ENCODE measurements at regions not wholly inside any gene's neighbourhood (a gene's known extent, or its start where the extent isn't known, plus 50 kb on each side); places are given as distances from the start of the nearest gene placed in this dataset.

DNA sequence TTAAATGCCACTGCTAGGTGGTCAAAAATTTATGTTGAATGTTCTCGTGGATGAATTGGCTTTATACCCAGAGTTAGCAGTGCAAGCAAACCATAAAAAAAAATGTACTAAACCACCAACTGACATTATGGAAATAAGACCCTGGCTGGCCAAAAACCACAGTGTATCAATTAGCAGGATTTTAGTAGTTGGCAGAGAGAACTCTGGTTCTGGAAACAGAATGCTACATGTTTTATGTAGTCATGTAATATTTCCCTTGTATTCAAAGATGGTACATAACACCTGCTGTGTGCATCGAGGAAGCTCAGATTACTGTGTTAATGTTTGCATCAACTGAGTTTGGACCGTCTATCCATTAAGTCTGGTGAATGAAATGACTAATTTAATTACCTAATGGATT lies 618.5 kb downstream of the CCSER2 start:
- Histone ChIP-seq H3K4me2 (ENCODE audit: low read depth, low read length) (no peak overlapping the region), H4K5ac (ENCODE audit: low read depth, low read length) (no peak overlapping the region), H2BK120ac (ENCODE audit: low read depth, low read length) (no peak overlapping the region), H2AK5ac (ENCODE audit: low read depth, low read length) (no peak overlapping the region), H3K23ac (ENCODE audit: low read depth, low read length) (no peak overlapping the region), H2BK20ac (ENCODE audit: low read depth, low read length) (no peak overlapping the region), H3K36me3 (ENCODE audit: control insufficient read depth, insufficient read depth, low read length) (no peaks in the 10 kb centered on the region), H3K9me1 (ENCODE audit: insufficient read depth, low read length) (no peaks in the 10 kb centered on the region), H3K4me3 (ENCODE audit: insufficient read depth, low read depth, low read length) (no peak overlapping the region), H2BK15ac (ENCODE audit: low read depth, low read length) (no peak overlapping the region), H2BK5ac (ENCODE audit: low read depth, low read length, poor library complexity, severe bottlenecking) (no peak overlapping the region), H3K79me1 (ENCODE audit: low read depth in 1 of 2, low read length in 2 of 2) (no peaks in the 10 kb centered on the region), H3K18ac (ENCODE audit: low read depth, low read length) (no peak overlapping the region), H3K9ac (ENCODE audit: low read depth, low read length) (no peak overlapping the region), H2AK9ac (replicated peaks; ENCODE audit: low read depth, low read length, poor library complexity) (no peak overlapping the region), H4K20me1 (ENCODE audit: insufficient read depth, low read length) (no peaks in the 10 kb centered on the region), H3K14ac (replicated peaks; ENCODE audit: low read depth, low read length) (no peak overlapping the region), H3K27me3 (ENCODE audit: control insufficient read depth, insufficient read depth, low read length) (no peaks in the 10 kb centered on the region), H3K4ac (ENCODE audit: low read depth, low read length) (no peak overlapping the region), H4K91ac (ENCODE audit: insufficient read depth, low read depth, low read length) (no peak overlapping the region), H3K9me3 (ENCODE audit: control insufficient read depth, insufficient read depth, low read length) (peaks cover 4% of the 10 kb centered on the region), H4K8ac (ENCODE audit: low read depth in 2 of 2, low read length in 2 of 2) (no peak overlapping the region), H2AFZ (replicated peaks; ENCODE audit: low read length, poor library complexity) (no peak overlapping the region), H3K4me1 (ENCODE audit: control insufficient read depth, insufficient read depth, low read length) (no peaks in the 10 kb centered on the region), H3K56ac (ENCODE audit: extremely low read depth, insufficient read depth, low read length) (no peak overlapping the region), H3K27ac (ENCODE audit: insufficient read depth, low read length) (no peak overlapping the region)
- no peak for DNase-seq
- no peak for ATAC-seq (ENCODE audit: low read depth)
- intact Hi-C loops (cut with micrococcal nuclease) (no loop called here), in situ Hi-C loops (cut with MboI; ENCODE audit: low sequenced_read_pairs) (no loop called here), dilution Hi-C loops (cut with HindIII; ENCODE audit: low sequenced_read_pairs, unreplicated experiment) (no loop called here)
- TF ChIP-seq POLR2A (IDR thresholded peaks at IDR 0.05; ENCODE audit: low read depth, low read length) (no peak), CHD1 (IDR thresholded peaks at IDR 0.05; ENCODE audit: low read depth, low read length) (no peak), CEBPB (IDR thresholded peaks at IDR 0.05; ENCODE audit: low read depth, low read length) (no peak), SMC3 (IDR thresholded peaks at IDR 0.05; ENCODE audit: low read depth, low read length) (no peak), RFX5 (IDR thresholded peaks at IDR 0.05; ENCODE audit: low read depth, low read length) (no peak), NFE2L2 (IDR thresholded peaks at IDR 0.05; ENCODE audit: low read depth, low read length) (no peak), MAFK (IDR thresholded peaks at IDR 0.05; ENCODE audit: low read depth, low read length) (no peak), RAD21 (IDR thresholded peaks at IDR 0.05; ENCODE audit: low read length) (no peak), FOS (IDR thresholded peaks at IDR 0.05; ENCODE audit: low read depth, low read length) (no peak), MXI1 (IDR thresholded peaks at IDR 0.05; ENCODE audit: borderline replicate concordance, low read depth, low read length) (no peak), RCOR1 (IDR thresholded peaks at IDR 0.05; ENCODE audit: insufficient replicate concordance, low read length) (no peak), MAZ (IDR thresholded peaks at IDR 0.05; ENCODE audit: borderline replicate concordance, low read depth, low read length) (no peak), BHLHE40 (IDR thresholded peaks at IDR 0.05; ENCODE audit: low read depth, low read length) (no peak)
- TF ChIP-seq, protein P1, sequence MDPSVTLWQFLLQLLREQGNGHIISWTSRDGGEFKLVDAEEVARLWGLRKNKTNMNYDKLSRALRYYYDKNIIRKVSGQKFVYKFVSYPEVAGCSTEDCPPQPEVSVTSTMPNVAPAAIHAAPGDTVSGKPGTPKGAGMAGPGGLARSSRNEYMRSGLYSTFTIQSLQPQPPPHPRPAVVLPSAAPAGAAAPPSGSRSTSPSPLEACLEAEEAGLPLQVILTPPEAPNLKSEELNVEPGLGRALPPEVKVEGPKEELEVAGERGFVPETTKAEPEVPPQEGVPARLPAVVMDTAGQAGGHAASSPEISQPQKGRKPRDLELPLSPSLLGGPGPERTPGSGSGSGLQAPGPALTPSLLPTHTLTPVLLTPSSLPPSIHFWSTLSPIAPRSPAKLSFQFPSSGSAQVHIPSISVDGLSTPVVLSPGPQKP (IDR thresholded peaks at IDR 0.05; ENCODE audit: borderline replicate concordance, low read depth, low read length): no peak
- TF ChIP-seq, protein P2, sequence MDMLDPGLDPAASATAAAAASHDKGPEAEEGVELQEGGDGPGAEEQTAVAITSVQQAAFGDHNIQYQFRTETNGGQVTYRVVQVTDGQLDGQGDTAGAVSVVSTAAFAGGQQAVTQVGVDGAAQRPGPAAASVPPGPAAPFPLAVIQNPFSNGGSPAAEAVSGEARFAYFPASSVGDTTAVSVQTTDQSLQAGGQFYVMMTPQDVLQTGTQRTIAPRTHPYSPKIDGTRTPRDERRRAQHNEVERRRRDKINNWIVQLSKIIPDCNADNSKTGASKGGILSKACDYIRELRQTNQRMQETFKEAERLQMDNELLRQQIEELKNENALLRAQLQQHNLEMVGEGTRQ (IDR thresholded peaks at IDR 0.05; ENCODE audit: low read depth, low read length): no peak
- TF ChIP-seq, protein P3, sequence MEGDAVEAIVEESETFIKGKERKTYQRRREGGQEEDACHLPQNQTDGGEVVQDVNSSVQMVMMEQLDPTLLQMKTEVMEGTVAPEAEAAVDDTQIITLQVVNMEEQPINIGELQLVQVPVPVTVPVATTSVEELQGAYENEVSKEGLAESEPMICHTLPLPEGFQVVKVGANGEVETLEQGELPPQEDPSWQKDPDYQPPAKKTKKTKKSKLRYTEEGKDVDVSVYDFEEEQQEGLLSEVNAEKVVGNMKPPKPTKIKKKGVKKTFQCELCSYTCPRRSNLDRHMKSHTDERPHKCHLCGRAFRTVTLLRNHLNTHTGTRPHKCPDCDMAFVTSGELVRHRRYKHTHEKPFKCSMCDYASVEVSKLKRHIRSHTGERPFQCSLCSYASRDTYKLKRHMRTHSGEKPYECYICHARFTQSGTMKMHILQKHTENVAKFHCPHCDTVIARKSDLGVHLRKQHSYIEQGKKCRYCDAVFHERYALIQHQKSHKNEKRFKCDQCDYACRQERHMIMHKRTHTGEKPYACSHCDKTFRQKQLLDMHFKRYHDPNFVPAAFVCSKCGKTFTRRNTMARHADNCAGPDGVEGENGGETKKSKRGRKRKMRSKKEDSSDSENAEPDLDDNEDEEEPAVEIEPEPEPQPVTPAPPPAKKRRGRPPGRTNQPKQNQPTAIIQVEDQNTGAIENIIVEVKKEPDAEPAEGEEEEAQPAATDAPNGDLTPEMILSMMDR (conservative IDR thresholded peaks at IDR 0.05; ENCODE audit: low read depth, low read length): no peak
- POLR2A ChIA-PET (ENCODE audit: unreplicated experiment): no interaction called here
- CTCF ChIA-PET: no interaction called here
- WGBS, 2 experiments (ENCODE audit: extremely low coverage in 2 of 2, insufficient read length in 1 of 2): no CpG with 5 or more reads among the region's 3 CpGs
- no TSS peak for BruUV-seq (replicated peaks)
